ENCODE measurements at regions not wholly inside any gene's neighbourhood (a gene's known extent, or its start where the extent isn't known, plus 50 kb on each side); places are given as distances from the start of the nearest gene placed in this dataset.

GRCh38 chr5:157944938-157945337, 86.0 kb upstream of the CLINT1 start:
- no peak for TF ChIP-seq CTCF (IDR thresholded peaks at IDR 0.05; ENCODE audit: low read length)
- TF ChIP-seq EZH2 (optimal IDR thresholded peaks at IDR 0.05; ENCODE audit: low read depth, low read length), result no peak

Data from MM.1S (cell line).